ENCODE measurements at regions not wholly inside any gene's neighbourhood (a gene's known extent, or its start where the extent isn't known, plus 50 kb on each side); places are given as distances from the start of the nearest gene placed in this dataset.
"Not testable (repeated sequence)": the region's sequence is repeated elsewhere in the genome, so short reads cannot be mapped to it uniquely, and the experiment has no call there.

DNA sequence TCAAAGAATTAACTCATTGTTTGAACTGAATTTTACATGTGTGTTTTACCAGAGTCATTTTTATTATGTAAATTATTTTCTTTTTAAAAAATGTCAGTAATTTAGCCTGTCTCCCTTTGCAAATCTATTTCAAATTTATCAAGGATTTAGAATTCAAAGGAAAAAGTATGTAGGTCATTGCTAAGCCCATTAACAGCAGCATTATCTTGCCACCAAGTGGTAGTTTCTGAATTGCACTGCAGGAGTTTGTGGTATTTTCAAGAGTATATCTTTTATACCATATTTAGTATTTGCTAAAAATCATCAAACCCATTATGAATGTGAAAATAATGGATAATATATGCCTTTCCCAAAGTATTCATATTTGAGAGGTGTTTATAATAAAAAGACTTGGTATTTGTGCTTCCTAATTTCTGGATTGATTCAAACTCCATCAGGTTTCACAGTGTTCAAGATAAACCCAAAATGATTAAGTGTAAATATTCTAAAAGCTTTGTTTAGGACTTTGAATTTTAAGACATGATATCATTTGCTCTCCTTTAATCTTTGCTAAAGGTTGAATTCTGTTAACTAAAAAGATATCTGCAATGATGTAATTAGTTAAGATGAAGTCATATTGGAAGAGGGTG, 711.4 kb downstream of the FSCB start:
- DNase-seq, result no peak

DNA sequence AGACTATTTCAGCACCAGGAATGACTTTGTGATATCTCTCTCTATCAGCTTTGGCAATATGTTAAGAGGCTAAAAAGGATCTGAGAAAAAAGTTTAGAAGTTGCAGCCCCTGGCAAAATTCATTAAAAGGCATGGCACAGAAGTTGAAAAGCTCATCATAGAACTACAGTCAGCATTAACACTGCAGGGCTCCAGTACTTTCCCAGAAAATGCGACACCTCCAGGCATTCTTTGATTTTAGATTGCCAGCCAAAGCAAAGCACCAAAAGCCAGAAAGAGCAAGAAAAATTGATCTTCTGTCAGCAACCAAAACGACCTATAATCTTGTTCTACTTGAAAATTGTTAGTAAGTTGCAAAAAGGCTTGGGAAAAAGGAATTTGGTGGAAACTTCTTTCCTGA, 713.5 kb downstream of the FSCB start:
- no peak for DNase-seq

DNA sequence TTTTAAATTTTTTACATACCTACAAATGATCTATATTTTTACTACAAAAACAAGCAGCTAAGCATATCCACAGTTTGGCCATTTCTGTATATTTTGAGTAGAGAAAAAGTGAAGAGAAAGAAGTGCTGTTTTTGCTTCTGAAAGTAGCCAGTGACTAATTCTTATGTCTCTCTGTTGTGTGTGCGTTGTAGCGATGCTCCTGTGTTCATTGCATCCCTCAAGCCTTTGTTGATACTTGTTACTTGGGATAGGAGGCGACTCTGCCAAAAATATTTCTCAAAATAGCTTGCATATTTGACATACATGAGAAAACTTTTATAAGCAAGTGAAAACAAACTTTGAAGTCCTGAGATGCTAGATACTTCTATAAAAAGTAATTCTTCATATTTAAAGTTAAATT, 714.1 kb downstream of the FSCB start:
- no peak for DNase-seq

DNA sequence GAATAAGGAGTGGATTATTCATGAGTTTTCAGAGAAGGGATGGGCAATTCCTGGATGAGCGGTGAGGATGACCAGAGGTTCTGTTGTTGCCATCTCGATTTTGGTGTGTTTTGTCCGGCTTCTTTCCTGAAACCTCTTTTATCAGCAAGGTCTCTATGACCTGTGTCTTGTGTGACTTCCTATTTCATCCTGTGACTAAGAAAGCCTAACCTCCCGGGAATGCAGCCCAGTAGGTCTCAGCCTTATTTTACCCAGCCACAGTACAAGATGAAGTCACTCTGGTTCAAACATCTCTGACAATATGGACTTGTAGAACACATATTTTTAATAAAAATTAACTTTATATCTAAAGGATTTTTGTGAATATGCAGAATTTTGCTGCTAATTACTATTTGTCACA, 716.4 kb downstream of the FSCB start:
- peak; percentile 60 for DNase-seq

DNA sequence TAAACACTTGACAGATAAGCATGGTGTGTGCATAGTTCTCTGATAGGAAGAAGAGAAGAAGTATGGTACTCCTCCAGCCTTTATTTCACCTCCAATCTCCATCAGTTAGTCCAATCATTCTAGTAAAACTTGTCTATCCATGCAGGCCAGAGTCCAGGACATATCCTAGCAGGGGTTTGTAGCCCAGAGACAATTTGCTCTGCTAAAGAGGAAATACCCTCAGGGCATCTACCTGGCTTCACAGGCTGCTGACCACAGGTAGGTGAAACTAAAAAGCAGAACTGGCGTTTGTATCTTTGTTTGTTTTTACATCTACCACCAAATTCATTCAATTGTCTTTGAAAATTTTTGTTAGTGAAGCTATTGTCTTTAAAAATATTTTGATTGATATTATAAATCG, 717.6 kb downstream of the FSCB start:
- peak; percentile 69 for DNase-seq

DNA sequence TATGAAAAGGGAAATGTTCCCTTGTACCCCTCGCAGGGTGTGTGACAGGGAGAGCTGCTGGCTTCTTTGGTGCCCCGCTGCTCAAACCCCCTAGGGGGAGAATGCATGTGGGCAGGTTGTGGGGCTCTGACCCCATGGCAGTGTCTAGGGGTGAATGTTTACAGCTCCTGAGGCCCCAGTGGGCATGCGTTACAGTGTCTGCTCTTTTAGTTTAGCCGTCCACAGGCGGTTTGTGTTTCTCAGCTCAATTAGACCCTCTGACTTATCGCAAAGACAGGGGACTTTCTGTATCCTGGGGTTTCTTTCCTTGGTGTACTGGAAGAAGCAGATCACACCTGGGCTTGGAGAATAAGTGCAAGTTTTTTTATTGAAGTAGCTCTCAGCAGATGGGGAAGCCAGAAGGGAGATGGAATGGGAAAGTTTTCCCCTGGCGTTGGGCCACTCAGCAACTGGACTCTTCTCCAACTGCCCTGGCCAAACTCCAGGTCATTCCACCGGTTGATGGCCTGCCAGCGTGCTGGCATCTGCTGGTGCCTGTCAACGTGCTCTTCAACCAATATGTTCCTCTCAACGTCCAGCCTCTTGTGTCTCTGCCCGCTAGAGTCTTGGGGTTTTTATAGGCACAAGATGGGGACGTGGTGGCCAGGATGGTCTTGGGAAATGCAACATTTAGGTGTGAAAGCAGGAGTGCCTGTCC, 720.9 kb downstream of the FSCB start:
- no peak for DNase-seq

DNA sequence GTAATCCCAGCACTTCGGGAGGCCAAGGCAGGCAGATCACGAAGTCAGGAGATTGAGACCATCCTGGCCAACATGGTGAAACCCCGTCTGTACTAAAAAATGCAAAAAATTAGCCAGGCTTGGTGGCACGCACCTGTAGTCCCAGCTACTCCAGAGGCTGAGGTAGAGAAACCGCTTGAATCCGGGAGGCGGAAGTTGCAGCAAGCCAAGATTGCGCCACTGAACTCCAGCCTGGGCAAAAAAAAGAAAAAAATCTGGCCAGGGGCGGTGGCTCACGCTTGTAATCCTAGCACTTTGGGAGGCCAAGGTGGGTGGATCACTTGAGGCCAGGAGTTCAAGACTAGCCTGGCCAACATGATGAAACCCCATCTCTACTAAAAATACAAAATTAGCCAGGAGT, 722.7 kb downstream of the FSCB start:
- DNase-seq, result not testable (repeated sequence)

DNA sequence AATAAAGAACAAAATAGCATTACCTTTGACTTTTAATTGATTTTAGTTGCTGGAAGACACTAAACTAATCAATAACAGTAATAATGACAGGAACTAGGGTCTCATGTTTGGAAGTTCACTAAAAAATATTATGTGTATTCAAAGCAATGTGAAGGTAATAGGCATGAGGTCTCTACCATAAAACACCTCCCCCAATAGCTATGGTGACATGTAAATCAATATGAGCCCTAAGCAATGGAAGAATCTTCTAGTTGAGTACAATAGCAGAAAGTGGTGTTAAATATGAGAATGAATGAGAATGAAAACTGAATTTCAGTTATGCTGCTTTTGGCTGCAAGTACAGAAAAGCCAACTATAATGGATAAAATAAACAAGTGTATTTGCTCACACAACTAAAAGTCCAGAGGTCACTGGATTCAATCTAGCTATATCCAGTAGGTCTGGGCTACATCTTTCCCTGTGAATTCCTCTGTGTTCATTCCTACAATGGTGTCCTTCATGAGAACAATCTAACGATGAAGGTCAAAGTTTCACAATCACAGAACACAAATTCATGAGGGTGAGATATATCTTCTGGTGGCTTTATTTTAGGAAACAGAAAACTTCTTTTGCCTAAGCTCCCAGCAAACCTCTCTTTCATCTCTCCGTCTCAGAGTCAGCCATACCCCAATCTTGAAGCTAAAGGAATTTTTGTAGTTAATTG, 728.0 kb downstream of the FSCB start:
- DNase-seq, result no peak

DNA sequence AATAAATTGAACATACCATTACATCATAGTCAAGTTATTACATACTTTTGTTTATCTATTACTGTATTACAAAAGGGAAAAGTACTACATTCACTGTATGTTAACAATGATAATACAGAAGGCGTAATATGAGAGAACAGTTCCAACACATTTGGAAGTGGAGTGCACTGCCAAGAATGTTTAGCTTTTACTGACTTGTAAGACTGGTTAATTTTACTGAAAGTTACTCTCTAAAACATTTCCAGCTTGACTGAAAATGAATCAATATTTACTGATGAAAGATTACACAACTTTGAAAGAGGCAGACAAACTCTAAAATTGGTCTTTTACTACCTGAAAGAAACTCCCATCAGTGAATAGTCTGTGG, 728.5 kb downstream of the FSCB start:
- no peak for DNase-seq

DNA sequence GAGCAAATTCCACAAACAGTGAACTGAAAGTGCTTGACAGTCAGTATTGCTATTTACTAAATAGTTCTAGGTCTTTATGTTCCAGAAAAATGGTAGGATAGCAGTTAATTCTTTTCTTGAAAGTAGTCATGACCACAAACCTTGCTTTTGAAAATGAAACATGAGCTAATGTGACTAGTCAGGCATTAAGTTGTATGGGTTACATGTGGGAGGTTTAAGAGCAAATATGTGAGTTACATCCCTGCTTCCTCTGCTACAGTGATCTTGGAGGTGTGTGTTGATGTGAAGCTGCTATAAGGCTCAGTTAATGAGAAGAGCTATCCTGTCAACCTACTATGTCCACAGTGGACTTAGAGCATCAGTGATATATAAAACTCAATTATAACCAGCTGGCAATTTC, 741.6 kb downstream of the FSCB start:
- no peak for DNase-seq

DNA sequence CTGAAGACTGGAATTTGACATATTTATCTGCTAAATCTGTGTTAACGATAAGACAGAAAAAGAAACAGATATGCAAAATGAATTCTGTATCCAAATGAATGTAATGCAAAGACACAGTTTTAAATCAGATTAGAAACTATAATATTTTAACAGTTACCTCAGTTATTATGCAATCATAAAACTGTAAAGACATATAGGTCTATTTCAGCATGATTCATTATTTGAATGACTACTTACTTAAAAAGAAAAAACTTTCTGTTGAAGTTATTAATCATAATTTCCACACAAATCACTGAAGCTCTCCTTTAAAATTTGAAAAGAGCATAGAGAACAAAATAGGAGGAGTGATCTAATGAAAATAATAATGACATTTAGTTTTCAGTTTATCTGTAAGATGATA, 742.6 kb downstream of the FSCB start:
- no peak for DNase-seq

DNA sequence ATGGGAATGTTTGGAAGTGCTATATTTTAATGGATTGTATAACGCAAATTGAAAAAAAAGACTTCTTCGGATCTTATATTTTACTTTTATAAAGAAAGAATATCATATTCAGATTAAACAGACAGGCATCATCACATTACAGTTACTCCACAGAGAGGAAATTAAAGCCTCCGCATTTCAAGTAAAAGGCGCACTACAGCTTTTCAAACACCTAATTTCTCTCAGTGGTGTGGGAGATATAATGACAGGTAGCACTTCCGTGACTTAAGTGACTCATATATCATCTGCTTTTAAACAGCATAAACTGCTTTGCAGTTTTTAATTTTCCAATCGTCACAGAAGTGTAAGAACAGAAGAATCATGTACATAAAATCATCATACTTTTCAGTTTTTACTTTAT, 751.4 kb downstream of the FSCB start:
- DNase-seq, result no peak

DNA sequence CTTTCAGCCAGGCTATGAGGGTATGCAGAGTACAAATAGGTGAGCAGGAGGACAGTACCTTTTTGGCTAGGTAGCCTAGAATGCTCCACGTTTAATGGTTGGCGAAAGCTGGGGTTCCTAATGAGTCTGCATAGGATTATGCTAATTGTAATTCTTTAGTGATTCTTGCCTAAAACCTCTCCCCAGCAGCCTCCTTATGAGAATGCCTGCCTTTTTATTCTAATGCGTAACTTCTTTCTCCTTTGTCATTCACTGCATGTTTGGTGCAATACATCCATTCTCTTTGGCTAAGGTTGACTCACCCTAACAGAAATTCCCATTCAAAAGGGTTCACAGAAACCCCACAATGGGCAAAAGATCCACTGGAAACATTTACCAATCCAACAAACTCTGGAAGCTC, 752.2 kb downstream of the FSCB start:
- DNase-seq, result no peak

DNA sequence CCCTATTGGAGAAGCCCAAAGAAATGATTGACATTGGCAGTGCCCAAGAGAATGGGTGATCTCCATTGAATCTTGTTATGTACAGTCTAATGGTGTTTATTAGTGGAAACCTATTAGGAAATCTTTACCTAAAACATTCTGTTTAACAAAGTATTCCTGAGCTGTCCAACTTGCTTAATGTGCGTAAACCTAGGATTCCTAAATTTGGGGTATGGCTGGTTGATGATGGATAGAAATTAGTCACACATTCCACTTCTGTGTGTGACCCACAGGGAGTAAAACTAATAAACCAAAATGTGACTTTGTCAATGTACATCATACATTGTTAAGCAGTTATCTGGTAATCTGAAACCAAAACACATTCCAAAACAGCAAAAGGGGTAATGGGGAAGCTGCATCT, 761.3 kb downstream of the FSCB start:
- DNase-seq, result no peak

DNA sequence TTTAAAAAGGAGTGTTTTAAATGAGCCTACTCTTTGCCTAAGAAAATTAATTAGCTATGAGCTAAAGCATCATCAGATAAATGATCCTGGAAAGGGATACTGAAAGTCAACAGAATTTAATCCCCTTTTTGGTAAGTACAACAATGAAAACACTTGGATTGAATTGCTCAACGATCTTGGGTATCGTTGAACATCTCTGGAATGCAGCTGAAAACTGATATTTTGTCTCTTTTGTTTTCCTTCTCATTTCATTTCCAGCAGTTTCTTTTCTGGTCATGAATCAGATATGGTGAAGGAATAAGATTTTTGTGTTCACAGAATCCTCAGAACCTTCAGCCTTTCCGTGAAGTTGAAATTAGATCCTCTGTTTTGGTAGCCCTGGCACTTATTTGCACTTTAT, 771.2 kb downstream of the FSCB start:
- no peak for DNase-seq

DNA sequence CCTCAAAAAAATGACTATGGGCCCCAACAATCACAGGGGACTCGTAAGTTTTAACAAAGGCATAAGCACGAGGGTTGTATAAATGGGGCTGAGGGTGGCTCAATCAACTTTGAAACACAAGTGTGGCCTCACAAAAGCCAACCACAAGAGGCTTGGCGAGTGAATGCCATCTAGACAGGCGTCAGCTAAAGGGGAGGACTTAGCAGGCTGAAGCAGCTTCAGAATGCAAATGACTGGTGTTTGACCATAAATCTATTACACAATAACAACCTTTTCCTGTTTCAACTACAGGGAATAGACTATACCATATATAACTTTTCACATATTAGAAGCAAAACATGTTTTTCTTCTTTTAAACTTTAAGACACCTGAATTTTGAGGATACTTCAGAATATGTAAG, 777.9 kb downstream of the FSCB start:
- DNase-seq, result no peak

DNA sequence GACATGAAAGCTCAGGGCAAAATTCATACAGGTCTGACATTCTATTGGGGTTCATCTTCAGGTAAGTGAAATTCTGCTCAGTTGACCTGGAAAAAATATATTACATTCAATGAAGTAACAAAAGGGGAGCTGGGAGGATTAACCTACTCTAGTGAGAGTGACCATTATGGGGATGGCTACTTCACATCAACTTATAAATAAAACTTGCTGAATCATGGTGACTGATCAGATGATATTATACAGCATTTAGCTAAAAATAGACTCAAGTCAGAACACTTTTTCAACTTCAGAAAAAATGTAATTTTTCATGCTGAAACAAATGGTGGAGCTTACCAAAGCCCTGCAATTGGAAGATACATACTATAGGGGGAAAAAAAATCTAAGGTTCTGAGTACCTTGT, 800.2 kb downstream of the FSCB start:
- DNase-seq, result no peak

DNA sequence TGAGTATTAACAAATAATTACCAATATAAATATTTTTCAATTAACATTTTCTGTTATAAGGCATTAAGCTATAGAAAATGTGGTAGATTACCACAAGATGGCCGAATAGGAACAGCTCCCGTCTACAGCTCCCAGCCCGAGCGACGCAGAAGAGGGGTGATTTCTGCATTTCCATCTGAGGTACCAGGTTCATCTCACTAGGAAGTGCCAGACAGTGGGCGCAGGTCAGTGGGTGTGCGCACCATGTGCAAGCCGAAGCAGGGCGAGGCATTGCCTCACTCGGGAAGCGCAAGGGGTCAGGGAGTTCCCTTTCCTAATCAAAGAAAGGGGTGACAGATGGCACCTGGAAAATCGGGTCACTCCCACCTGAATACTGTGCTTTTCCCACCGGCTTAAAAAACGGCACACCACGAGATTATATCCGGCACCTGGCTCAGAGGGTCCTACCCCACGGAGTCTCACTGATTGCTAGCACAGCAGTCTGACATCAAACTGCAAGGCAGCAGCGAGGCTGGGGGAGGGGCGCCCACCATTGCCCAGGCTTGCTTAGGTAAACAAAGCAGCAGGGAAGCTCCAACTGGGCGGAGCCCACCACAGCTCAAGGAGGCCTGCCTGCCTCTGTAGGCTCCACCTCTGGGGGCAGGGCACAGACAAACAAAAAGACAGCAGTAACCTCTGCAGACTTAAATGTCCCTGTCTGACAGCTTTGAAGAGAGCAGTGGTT, 808.4 kb downstream of the FSCB start:
- not testable (repeated sequence) for DNase-seq

DNA sequence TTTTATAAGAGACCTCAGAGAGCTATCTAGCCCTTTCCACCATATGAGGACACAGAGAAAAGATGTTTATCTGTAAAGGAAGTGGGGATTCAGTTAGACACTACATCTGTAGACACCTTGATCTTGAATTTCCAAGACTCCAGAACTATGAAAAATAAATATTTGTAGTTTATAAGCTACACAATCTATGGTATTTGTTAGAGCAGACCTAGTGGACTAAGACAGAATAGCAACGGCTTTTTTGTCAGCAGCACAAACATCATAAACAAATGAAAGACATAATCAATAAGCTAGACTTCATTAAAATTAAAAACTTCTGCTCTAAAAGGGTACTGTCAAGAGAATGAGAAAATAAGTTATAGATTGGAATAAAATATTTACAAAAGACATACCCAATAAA, 810.1 kb downstream of the FSCB start:
- DNase-seq, result no peak

DNA sequence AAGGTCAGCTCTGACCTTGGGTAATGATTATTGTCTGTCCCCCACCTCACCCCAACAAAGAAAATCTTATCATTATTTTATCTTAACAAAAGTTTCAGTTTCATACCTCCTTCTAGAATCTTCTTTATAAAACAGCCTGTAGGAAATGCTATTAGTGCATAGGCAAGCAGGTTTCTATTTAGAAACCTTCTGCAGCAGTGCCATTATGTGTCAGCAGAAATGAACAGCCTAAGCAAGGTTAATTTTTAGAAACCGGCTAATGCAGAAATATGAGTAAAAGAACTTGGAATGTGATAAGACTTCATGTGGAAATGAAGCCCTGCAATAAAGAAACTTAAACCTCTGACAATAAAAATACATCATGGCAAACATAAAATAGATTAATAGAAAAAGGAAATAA, 814.4 kb downstream of the FSCB start:
- DNase-seq, result no peak

DNA sequence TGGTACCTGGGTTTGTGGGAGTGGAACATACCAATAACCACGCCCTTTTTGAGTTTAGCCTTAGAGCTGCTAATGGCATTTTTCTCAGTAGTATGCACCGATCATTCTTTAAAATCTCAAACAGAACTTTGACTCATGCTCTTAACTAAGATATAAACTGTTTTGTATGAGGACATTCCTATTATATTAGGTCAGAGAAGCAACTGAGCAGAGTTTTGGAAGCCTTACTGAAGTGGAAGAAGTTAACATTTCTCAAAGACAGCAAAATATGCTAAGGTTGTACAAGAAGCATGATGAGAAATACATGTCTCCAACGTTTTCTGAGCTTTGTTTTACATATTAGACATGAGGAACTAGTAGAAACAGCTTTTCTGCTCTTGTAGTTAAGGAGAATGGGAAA, 819.2 kb downstream of the FSCB start:
- no peak for DNase-seq

DNA sequence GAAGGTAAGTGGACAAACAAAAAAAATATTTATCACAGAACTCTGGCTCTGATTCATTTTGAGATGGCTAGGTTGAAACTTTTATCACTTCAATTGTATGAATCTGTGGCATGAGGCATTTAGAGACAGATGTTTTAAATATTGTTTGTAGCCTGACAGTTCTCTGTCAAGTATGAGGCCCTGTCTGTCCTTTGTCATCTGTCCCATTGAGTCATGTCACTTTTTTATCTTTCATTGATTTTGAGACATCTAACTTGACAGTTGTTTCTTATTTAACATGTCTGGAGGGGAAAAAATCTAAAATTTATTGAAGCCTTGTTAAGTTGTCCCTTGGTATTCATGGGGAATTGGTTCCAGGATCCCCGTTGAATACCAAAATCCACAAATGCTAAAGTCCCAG, 829.5 kb downstream of the FSCB start:
- no peak for DNase-seq

DNA sequence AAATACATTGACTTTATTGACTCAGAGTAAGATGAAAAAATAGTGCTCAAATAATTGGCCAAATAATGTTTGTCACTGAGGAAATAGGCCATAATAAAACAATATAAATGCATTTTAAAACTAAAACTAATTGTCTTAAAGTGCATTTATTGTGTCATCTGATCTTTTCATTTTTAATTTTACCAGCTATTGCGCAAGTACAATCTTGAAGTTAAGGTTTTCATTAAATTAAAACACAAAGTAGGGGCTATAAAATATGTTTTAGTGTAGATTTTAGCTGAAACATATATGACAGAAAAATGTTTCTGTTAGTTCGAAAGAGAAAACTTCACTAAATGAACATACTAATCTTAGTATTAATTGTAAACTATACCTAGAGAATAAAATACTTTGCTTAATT, 832.8 kb downstream of the FSCB start:
- DNase-seq, result no peak

Measured in islet precursor cell (in vitro differentiated cells).